ENCODE measurements at regions not wholly inside any gene's neighbourhood (a gene's known extent, or its start where the extent isn't known, plus 50 kb on each side); places are given as distances from the start of the nearest gene placed in this dataset.

GRCh38 chr6:165769401-165769800 lies 106.4 kb upstream of the PDE10A start:
- TF ChIP-seq, protein P1, sequence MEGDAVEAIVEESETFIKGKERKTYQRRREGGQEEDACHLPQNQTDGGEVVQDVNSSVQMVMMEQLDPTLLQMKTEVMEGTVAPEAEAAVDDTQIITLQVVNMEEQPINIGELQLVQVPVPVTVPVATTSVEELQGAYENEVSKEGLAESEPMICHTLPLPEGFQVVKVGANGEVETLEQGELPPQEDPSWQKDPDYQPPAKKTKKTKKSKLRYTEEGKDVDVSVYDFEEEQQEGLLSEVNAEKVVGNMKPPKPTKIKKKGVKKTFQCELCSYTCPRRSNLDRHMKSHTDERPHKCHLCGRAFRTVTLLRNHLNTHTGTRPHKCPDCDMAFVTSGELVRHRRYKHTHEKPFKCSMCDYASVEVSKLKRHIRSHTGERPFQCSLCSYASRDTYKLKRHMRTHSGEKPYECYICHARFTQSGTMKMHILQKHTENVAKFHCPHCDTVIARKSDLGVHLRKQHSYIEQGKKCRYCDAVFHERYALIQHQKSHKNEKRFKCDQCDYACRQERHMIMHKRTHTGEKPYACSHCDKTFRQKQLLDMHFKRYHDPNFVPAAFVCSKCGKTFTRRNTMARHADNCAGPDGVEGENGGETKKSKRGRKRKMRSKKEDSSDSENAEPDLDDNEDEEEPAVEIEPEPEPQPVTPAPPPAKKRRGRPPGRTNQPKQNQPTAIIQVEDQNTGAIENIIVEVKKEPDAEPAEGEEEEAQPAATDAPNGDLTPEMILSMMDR (conservative IDR thresholded peaks at IDR 0.05; ENCODE audit: low read depth, low read length): no peak
- TF ChIP-seq EZH2phosphoT487 (IDR thresholded peaks at IDR 0.05; ENCODE audit: borderline replicate concordance, low read length) (no peak), EZH2 (IDR thresholded peaks at IDR 0.05; ENCODE audit: low read length, unreplicated experiment) (no peak)
